ENCODE measurements at regions not wholly inside any gene's neighbourhood (a gene's known extent, or its start where the extent isn't known, plus 50 kb on each side); places are given as distances from the start of the nearest gene placed in this dataset.

- no peak for TF ChIP-seq ID3 (CRISPR knock-in tag; IDR thresholded peaks at IDR 0.05)
- TF ChIP-seq ID3 (tag; IDR thresholded peaks at IDR 0.05), result peak; percentile 81
- TF ChIP-seq BMI1 (IDR thresholded peaks at IDR 0.05; ENCODE audit: low read length), result no peak
- TF ChIP-seq NRF1 (conservative IDR thresholded peaks at IDR 0.05 in 1 of 2, IDR thresholded peaks at IDR 0.05 in 1 of 2), result peak; percentile 62 to 70
- TF ChIP-seq UBTF (IDR thresholded peaks at IDR 0.05; ENCODE audit: borderline replicate concordance in 1 of 2, low read depth in 2 of 2, low read length in 2 of 2), result no peak
- no peak for TF ChIP-seq XRCC5 (IDR thresholded peaks at IDR 0.05; ENCODE audit: low read depth, low read length)
- TF ChIP-seq ZNF75A (CRISPR knock-in tag; IDR thresholded peaks at IDR 0.05), result no peak
- TF ChIP-seq PURB (CRISPR knock-in tag; IDR thresholded peaks at IDR 0.05; ENCODE audit: low read depth), result no peak
- no peak for TF ChIP-seq ZNF785 (CRISPR knock-in tag; IDR thresholded peaks at IDR 0.05)
- TF ChIP-seq BRCA1 (IDR thresholded peaks at IDR 0.05), result no peak
- no peak for TF ChIP-seq BRCA1 (CRISPR knock-in tag; IDR thresholded peaks at IDR 0.05)
- no peak for TF ChIP-seq ZBTB34 (CRISPR knock-in tag; IDR thresholded peaks at IDR 0.05)
- peak; percentile 66; the same call in 1 of the 2 replicates for TF ChIP-seq HEY1 (CRISPR knock-in tag; IDR thresholded peaks at IDR 0.05; ENCODE audit: borderline replicate concordance)
- TF ChIP-seq ZNF165 (CRISPR knock-in tag; IDR thresholded peaks at IDR 0.05; ENCODE audit: borderline replicate concordance), result no peak
- no peak for TF ChIP-seq ZNF282 (CRISPR knock-in tag; IDR thresholded peaks at IDR 0.05)
- peak; percentile 54; the same call in 1 of the 2 replicates for TF ChIP-seq ESRRA (IDR thresholded peaks at IDR 0.05; ENCODE audit: borderline replicate concordance, low read depth)
- TF ChIP-seq TARDBP (IDR thresholded peaks at IDR 0.05), result peak; percentile 97
- TF ChIP-seq STAT6 (CRISPR knock-in tag; IDR thresholded peaks at IDR 0.05), result no peak
- no peak for TF ChIP-seq ZNF764 (CRISPR knock-in tag; IDR thresholded peaks at IDR 0.05; ENCODE audit: low read depth)
- peak in 1 of 2 experiments; percentile 92; a peak in 2 of 4 replicates for TF ChIP-seq TEAD1 (CRISPR knock-in tag; IDR thresholded peaks at IDR 0.05)
- no peak for TF ChIP-seq SRSF7 (optimal IDR thresholded peaks at IDR 0.05; ENCODE audit: low read depth, low read length)
- no peak for TF ChIP-seq ZC3H11A (IDR thresholded peaks at IDR 0.05; ENCODE audit: low read depth, low read length)
- no peak for TF ChIP-seq MEF2A (IDR thresholded peaks at IDR 0.05; ENCODE audit: control insufficient read depth, low read depth, low read length)
These were observed 73.9 kb upstream of the CABCOCO1 start (continued) for GRCh38 chr10:61588770-61589211.

Data from K562 (cell line).